Fibroblast of lung (primary cell): ENCODE measurements at regions not wholly inside any gene's neighbourhood (a gene's known extent, or its start where the extent isn't known, plus 50 kb on each side); places are given as distances from the start of the nearest gene placed in this dataset.

Source experiments
- DNase-seq, 2 donors: peaks; one replicate each; pipeline versions ENCODE4 v3.0.0 to v3.0.0-alpha.2; 2010; ENCODE audit warnings: low read depth in 2 of 2
- H2AFZ ChIP-seq: 2 replicates; pipeline ENCODE4 v1.5.1; 2012; ENCODE audit warnings: low read length, control low read depth, inconsistent platforms
- H3K27ac ChIP-seq: 2 replicates; pipeline ENCODE4 v1.5.1; 2011; ENCODE audit warnings: low read length, control low read depth; ENCODE audit not compliant: insufficient read depth
- H3K27me3 ChIP-seq: 2 replicates; pipeline ENCODE4 v1.5.1; 2011; ENCODE audit warnings: mild to moderate bottlenecking, low read length; ENCODE audit not compliant: control insufficient read depth, insufficient read depth
- H3K36me3 ChIP-seq: 2 replicates; pipeline ENCODE4 v1.5.1; 2011; ENCODE audit warnings: low read length; ENCODE audit not compliant: control insufficient read depth, insufficient read depth
- H3K4me1 ChIP-seq: 2 replicates; pipeline ENCODE4 v1.5.1; 2011; ENCODE audit warnings: low read length; ENCODE audit not compliant: control insufficient read depth, insufficient read depth; ENCODE audit errors: extremely low read depth
- H3K4me2 ChIP-seq: 2 replicates; pipeline ENCODE4 v1.5.1; 2011; ENCODE audit warnings: low read length, control low read depth; ENCODE audit not compliant: insufficient read depth; ENCODE audit errors: extremely low read depth
- H3K4me3 ChIP-seq, 4 experiments: fragments of 200-600 bp in 1 of 4; sonication (generic) in 1 of 4; replicated peaks in 1 of 4; 2 replicates each; pipeline ENCODE4 v1.5.1; 2011 to 2016; ENCODE audit warnings: low read length in 4 of 4, low read depth in 3 of 4, mild to moderate bottlenecking in 3 of 4, control low read depth in 2 of 4, inconsistent platforms in 1 of 4, mixed read lengths in 1 of 4; ENCODE audit not compliant: insufficient read depth in 1 of 4; ENCODE audit errors: control extremely low read depth in 1 of 4
- H3K79me2 ChIP-seq: 2 replicates; pipeline ENCODE4 v1.5.1; 2012; ENCODE audit warnings: mild to moderate bottlenecking, low read length, inconsistent platforms; ENCODE audit not compliant: control insufficient read depth, insufficient read depth
- H3K9ac ChIP-seq: 2 replicates; pipeline ENCODE4 v1.5.1; 2011; ENCODE audit warnings: mild to moderate bottlenecking, low read length, control low read depth; ENCODE audit not compliant: insufficient read depth
- H3K9me3 ChIP-seq: 2 replicates; pipeline ENCODE4 v1.5.1; 2012; ENCODE audit warnings: low read depth, low read length; ENCODE audit not compliant: control insufficient read depth, insufficient read depth
- H4K20me1 ChIP-seq: 2 replicates; pipeline ENCODE4 v1.5.1; 2011; ENCODE audit warnings: low read length; ENCODE audit not compliant: control insufficient read depth, insufficient read depth; ENCODE audit errors: extremely low read depth
- EZH2 ChIP-seq: IDR thresholded peaks from 2 replicates; pipeline ENCODE4 v1.5.1; 2012; ENCODE audit warnings: low read length, control low read depth, mild to moderate bottlenecking; ENCODE audit errors: missing control alignments
- TF ChIP-seq, protein P1 (sequence below), 2 donors: IDR thresholded peaks in 1 of 2; conservative IDR thresholded peaks in 1 of 2; 1 replicate in 1 of 2; 2 replicates in 1 of 2; pipeline ENCODE4 v1.5.1; 2011 to 2012; ENCODE audit warnings: low read length in 2 of 2, control low read depth in 1 of 2, inconsistent platforms in 1 of 2, low read depth in 1 of 2, mild to moderate bottlenecking in 1 of 2

- no peaks in the 10 kb centered on the region for H3K79me2 ChIP-seq
- DNase-seq = no peak
Measured at GRCh38 chr4:19349416-19349815, 902.3 kb upstream of the SLIT2 start.

GRCh38 chr4:19348746-19349145 is 903.0 kb upstream of the SLIT2 start:
- Histone ChIP-seq H3K9me3 (no peaks in the 10 kb centered on the region), H4K20me1 (no peaks in the 10 kb centered on the region), H3K4me3 (no peak overlapping the region), H3K27me3 (no peaks in the 10 kb centered on the region), H3K9ac (no peak overlapping the region), H3K79me2 (no peaks in the 10 kb centered on the region), H3K4me2 (no peak overlapping the region), H2AFZ (no peak overlapping the region), H3K36me3 (no peaks in the 10 kb centered on the region), H3K4me1 (no peaks in the 10 kb centered on the region), H3K27ac (no peak overlapping the region)
- DNase-seq = no peak
- TF ChIP-seq EZH2 = no peak
- TF ChIP-seq, protein P1, sequence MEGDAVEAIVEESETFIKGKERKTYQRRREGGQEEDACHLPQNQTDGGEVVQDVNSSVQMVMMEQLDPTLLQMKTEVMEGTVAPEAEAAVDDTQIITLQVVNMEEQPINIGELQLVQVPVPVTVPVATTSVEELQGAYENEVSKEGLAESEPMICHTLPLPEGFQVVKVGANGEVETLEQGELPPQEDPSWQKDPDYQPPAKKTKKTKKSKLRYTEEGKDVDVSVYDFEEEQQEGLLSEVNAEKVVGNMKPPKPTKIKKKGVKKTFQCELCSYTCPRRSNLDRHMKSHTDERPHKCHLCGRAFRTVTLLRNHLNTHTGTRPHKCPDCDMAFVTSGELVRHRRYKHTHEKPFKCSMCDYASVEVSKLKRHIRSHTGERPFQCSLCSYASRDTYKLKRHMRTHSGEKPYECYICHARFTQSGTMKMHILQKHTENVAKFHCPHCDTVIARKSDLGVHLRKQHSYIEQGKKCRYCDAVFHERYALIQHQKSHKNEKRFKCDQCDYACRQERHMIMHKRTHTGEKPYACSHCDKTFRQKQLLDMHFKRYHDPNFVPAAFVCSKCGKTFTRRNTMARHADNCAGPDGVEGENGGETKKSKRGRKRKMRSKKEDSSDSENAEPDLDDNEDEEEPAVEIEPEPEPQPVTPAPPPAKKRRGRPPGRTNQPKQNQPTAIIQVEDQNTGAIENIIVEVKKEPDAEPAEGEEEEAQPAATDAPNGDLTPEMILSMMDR (conservative IDR thresholded peaks at IDR 0.05 in 1 of 2, IDR thresholded peaks at IDR 0.05 in 1 of 2; ENCODE audit: low read depth in 1 of 2, low read length in 2 of 2) = no peak

More at GRCh38 chr4:19349416-19349815, 902.3 kb upstream of the SLIT2 start:
- Histone ChIP-seq H3K4me1 (no peaks in the 10 kb centered on the region), H3K27me3 (no peaks in the 10 kb centered on the region), H3K36me3 (no peaks in the 10 kb centered on the region), H3K9ac (no peak overlapping the region), H3K4me3 (no peak overlapping the region), H3K27ac (no peak overlapping the region), H2AFZ (no peak overlapping the region), H3K4me2 (no peak overlapping the region), H4K20me1 (no peaks in the 10 kb centered on the region), H3K9me3 (no peaks in the 10 kb centered on the region)
- no peak for TF ChIP-seq EZH2
- TF ChIP-seq, protein P1 (conservative IDR thresholded peaks at IDR 0.05 in 1 of 2, IDR thresholded peaks at IDR 0.05 in 1 of 2; ENCODE audit: low read depth in 1 of 2, low read length in 2 of 2) = no peak

DNA sequence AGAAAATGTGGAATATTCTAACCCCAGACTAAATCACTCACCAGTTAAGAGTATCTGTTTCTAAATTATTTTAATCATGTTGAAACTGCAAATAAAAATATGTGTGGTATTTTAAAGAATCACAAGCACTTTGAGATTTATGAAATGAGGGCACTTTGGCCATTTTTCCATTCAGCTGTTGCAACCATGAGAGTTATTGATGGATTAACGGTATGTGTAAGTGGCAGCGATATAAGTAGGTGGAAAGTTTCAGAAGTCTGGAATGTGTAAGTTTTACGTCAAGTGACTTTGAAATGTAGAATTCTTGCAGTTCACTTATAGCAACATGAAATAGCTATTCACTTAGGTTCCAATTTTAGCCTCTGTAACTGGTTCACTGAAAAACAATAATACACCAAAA is 905.1 kb upstream of the SLIT2 start:
- TF ChIP-seq, protein P1 (conservative IDR thresholded peaks at IDR 0.05 in 1 of 2, IDR thresholded peaks at IDR 0.05 in 1 of 2; ENCODE audit: low read depth in 1 of 2, low read length in 2 of 2) = no peak
- TF ChIP-seq EZH2 = no peak
- Histone ChIP-seq H3K27me3 (no peaks in the 10 kb centered on the region), H3K4me2 (no peak overlapping the region), H3K27ac (no peak overlapping the region), H2AFZ (no peak overlapping the region), H3K9ac (no peak overlapping the region), H3K4me3 (no peak overlapping the region), H4K20me1 (no peaks in the 10 kb centered on the region), H3K36me3 (no peaks in the 10 kb centered on the region), H3K4me1 (no peaks in the 10 kb centered on the region), H3K9me3 (no peaks in the 10 kb centered on the region), H3K79me2 (no peaks in the 10 kb centered on the region)
- DNase-seq = no peak
